AG04450 (cell line): ENCODE measurements at regions not wholly inside any gene's neighbourhood (a gene's known extent, or its start where the extent isn't known, plus 50 kb on each side); places are given as distances from the start of the nearest gene placed in this dataset.

ENCODE experiments used
- CTCF ChIA-PET: fragments of 300-600, 350-600 bp; formaldehyde crosslinking; extraction: SDS; loops from one replicate; lab custom pipeline; 2022; ENCODE audit warnings: antibody characterized with exemption, inconsistent platforms; lab: Charles Lee
- POLR2A ChIA-PET: fragments of 350-600 bp; formaldehyde crosslinking; extraction: SDS; loops from one replicate; lab custom pipeline; 2021; ENCODE audit warnings: antibody characterized with exemption, inconsistent platforms; lab: Yijun Ruan, JAX
- DNase-seq: peaks from one replicate; pipeline ENCODE4 v3.0.0-alpha.2; 2011; ENCODE audit warnings: low read depth, low spot score
- H3K27ac ChIP-seq: one replicate; pipeline ENCODE4 v1.5.1; 2012; ENCODE audit warnings: low read depth, low read length, control low read depth
- H3K27me3 ChIP-seq: one replicate; pipeline ENCODE4 v1.6.0; 2012; ENCODE audit warnings: low read length; ENCODE audit not compliant: control insufficient read depth, insufficient read depth
- H3K4me3 ChIP-seq: 2 replicates; pipeline ENCODE4 v1.5.1; 2011; ENCODE audit warnings: mild to moderate bottlenecking, low read depth, low read length, control low read depth
- H3K9me3 ChIP-seq: 2 replicates; pipeline ENCODE4 v1.5.1; 2012; ENCODE audit warnings: low read length; ENCODE audit not compliant: control insufficient read depth, insufficient read depth
- TF ChIP-seq, protein P1 (sequence below): IDR thresholded peaks from 2 replicates; pipeline ENCODE4 v1.5.1; 2011; ENCODE audit warnings: low read depth, low read length, control low read depth, inconsistent platforms

DNA sequence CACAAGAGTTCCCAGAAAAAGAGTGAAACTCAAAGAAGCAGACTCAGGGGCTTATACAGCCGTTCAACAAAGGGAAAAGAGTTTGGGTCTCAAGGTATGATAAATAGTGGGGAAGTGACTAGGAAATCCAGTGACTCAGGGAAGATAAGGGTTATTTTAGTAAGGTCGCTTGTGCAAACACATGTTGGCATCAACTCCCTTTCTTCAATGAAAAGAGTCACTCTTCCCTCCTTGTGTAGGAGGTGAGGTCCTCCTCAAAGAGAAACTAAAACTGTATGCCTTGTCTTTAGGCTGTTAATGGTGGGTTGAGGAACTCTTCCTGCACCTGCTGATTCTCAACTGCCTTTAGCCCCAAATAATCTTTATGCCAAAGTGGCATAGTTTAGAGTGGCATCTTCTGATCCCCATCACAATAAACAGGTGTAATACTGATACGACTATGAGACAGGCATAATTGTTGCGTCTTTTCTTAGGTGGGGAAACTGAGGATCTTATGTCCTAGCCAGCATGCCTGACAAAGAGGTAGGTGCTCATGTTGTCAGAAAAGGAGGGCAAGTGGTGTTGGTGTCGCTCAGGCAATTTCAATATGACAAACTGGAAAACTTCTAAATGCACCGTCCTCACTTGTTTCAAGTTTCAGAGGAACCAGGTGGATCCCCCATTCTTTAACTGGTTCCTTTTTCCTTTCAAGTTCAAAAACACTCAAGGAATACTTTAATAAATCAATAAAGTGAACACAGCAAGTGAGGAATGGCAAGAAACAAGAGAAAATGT is 294.1 kb upstream of the RUNX1 start:
- TF ChIP-seq, protein P1, sequence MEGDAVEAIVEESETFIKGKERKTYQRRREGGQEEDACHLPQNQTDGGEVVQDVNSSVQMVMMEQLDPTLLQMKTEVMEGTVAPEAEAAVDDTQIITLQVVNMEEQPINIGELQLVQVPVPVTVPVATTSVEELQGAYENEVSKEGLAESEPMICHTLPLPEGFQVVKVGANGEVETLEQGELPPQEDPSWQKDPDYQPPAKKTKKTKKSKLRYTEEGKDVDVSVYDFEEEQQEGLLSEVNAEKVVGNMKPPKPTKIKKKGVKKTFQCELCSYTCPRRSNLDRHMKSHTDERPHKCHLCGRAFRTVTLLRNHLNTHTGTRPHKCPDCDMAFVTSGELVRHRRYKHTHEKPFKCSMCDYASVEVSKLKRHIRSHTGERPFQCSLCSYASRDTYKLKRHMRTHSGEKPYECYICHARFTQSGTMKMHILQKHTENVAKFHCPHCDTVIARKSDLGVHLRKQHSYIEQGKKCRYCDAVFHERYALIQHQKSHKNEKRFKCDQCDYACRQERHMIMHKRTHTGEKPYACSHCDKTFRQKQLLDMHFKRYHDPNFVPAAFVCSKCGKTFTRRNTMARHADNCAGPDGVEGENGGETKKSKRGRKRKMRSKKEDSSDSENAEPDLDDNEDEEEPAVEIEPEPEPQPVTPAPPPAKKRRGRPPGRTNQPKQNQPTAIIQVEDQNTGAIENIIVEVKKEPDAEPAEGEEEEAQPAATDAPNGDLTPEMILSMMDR, result no peak
- ChIA-PET POLR2A (no interaction called here), CTCF (no interaction called here)
- Histone ChIP-seq H3K4me3 (no peak overlapping the region), H3K27me3 (no peaks in the 10 kb centered on the region), H3K9me3 (no peaks in the 10 kb centered on the region), H3K27ac (no peak overlapping the region)
- no peak for DNase-seq

- ChIA-PET POLR2A (no interaction called here), CTCF (no interaction called here)
- Histone ChIP-seq H3K27ac (no peak overlapping the region), H3K27me3 (no peaks in the 10 kb centered on the region), H3K4me3 (no peak overlapping the region), H3K9me3 (no peaks in the 10 kb centered on the region)
- TF ChIP-seq, protein P1, result no peak
- DNase-seq, result no peak
Observed at GRCh38 chr21:35342440-35342839, 293.3 kb upstream of the RUNX1 start.

- POLR2A ChIA-PET, result no interaction called here
- Histone ChIP-seq H3K27ac (no peak overlapping the region), H3K27me3 (no peaks in the 10 kb centered on the region), H3K9me3 (no peaks in the 10 kb centered on the region), H3K4me3 (no peak overlapping the region)
- TF ChIP-seq, protein P1, result no peak
- CTCF ChIA-PET, result interaction anchor here (0.6 kb wide), 1 partner anchor 57 kb away, joined by 3 read pairs; no protein-coding TSS in a partner anchor
- no peak for DNase-seq
Observed at GRCh38 chr21:35340273-35340672, 291.2 kb upstream of the RUNX1 start.

GRCh38 chr21:35338881-35339632 is 290.0 kb upstream of the RUNX1 start:
- no peak overlapping the region for H3K27ac ChIP-seq
- TF ChIP-seq, protein P1, result no peak
- no peaks in the 10 kb centered on the region for H3K9me3 ChIP-seq
- DNase-seq, result no peak
- H3K4me3 ChIP-seq, result no peak overlapping the region
- ChIA-PET CTCF (no interaction called here), POLR2A (no interaction called here)
- H3K27me3 ChIP-seq, result no peaks in the 10 kb centered on the region

DNA sequence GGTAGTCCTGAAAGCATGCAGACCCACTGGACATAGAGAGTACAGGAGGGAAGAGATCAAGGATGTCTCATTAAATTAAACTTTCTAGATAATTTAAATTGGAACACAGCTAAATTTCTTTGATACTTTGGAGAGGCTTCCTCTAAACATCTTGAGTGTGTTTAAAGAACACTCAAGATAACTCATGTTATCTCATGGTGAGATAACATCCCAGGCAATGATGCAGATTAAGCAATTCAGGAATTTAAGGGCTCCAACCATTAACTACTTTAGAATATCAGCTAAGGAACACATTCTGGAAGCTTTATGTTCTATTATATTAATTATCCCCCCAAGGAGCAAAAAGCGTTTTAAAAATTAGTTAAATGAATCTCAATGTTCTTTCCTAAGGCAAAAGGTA is 289.2 kb upstream of the RUNX1 start:
- no peak for DNase-seq
- no peaks in the 10 kb centered on the region for H3K27me3 ChIP-seq
- no peak overlapping the region for H3K27ac ChIP-seq
- H3K4me3 ChIP-seq, result no peak overlapping the region
- ChIA-PET CTCF (no interaction called here), POLR2A (no interaction called here)
- H3K9me3 ChIP-seq, result no peaks in the 10 kb centered on the region
- TF ChIP-seq, protein P1, result no peak
